Stimulated activated CD8-positive, alpha-beta memory T cell treated with anti-CD3 and anti-CD28 coated beads, Interleukin-2, amount 100 ng/mL, for 1 hour (primary cell): ENCODE measurements at regions not wholly inside any gene's neighbourhood (a gene's known extent, or its start where the extent isn't known, plus 50 kb on each side); places are given as distances from the start of the nearest gene placed in this dataset.
"Not testable (repeated sequence)": the region's sequence is repeated elsewhere in the genome, so short reads cannot be mapped to it uniquely, and the experiment has no call there.

ENCODE experiments used
- DNase-seq, 2 donors: peaks; one replicate each; pipeline ENCODE4 v3.0.0-alpha.2; 2020; ENCODE audit warnings: low read depth in 2 of 2

DNA sequence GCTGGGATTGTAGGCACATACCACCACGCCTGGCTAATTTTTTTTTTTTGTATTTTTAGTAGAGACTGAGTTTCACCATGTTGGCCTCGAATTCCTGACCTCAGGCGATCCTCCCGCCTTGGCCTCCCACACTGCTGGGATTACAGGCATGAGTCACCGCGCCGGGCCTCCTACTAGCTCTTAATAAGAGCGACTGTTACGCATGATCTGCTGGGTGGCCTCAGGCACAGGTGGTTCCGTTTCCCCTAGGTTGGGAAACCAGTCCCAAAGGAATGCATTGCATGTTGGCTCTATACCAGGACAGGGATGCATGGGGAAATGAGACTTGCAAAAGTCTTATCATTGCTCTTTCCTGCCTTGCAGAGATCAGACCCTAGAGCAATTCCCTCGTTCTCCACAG is 184.7 kb upstream of the PPP1R26 start:
- no peak for DNase-seq

DNA sequence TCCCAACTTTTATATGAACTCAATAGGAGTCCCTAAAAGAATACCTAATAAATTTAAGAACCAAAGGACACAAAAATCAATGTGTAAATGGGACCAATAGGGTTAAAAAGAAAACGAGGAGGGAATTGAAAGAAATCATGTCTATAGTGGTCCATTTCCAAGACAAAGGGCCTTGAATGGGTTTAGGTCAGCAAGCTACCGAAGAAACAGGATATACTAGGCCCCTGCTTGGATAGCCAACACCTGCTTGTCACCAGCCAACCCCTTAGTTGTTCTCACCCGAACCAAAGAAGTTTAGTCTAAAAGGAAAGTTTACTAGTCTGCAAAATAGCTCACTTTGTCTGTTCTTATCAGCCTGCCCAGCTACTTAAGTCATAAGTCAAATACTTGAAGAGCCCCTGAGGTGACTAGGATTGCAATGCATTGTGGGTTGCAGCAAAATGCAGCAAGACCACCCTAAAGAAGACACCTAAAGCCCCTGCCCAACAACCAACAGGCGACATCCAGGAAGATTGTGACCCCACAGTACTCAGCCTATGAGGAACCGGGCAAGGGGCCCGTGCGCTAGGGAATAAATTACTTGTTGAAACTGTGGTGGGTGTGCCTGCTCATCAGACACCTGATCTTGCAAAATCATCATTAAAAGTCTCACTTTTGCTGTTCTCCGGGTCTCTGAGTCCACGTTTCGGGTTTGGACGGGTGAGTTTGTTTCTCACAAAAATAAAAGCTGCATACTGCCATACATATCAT is 183.9 kb upstream of the PPP1R26 start:
- DNase-seq, result no peak

DNA sequence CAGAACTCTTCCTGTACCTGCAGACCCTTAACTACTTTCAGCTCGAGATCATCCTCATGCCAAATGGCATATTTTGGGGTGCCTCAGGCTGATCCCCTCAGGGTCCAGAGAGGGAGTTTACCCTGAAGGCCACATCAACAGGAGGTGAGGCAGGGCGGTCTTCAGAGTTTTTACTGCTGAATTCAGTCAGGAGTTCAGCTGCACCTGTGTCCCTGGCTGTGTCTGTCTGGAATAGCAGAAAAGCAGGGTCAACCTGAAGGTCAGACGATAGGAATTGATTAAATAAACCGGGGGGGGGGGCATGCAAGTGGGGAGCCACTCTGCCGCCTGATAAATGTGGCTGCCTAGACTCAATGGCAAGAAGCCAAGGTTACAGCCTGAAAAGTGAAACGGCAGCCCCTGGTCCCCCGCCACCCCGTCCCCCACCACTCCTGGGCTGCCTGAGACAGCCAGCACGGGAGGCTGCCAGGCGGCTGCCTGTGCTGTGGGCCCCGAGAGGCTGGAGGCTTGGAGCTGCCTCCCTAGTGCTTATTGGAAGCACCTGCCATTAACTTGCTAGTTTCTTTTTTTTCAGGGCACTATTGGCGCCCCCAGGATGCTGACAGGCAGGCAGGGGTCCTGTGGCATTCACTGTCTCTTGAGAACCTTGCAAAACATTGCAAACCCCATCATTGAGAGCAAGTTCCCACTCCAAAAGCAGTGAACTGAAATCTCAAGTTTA is 182.7 kb upstream of the PPP1R26 start:
- DNase-seq, result no peak

DNA sequence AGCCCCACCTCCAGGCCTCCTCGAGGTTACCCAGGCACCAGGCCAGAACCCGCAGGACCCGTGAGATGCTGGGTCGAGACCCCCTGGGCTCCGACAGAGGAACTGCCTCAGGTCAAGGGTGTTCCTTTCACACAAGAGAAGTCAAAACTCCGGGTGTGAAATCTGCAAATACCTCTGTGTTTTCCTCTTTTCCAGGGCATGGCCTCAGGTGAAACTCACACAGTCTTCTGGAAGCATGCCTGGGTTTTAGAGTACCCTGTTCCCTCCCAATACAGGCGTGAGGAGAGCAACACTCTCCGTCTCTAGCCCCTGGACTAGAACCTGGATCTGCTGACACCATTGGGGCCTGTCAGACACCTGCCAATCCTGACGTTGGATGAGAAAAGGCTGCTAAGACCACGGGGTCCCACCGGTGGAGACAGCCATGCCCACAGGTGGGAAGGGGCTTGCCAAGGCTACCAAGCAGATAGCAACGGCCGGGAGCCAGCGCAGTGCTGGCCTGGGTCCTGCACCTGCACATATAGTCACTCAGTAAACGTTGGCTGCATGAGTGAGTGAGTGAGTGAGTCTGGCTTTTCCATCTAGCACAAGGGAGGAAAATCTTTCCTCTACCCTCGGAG is 182.0 kb upstream of the PPP1R26 start:
- DNase-seq, result no peak

DNA sequence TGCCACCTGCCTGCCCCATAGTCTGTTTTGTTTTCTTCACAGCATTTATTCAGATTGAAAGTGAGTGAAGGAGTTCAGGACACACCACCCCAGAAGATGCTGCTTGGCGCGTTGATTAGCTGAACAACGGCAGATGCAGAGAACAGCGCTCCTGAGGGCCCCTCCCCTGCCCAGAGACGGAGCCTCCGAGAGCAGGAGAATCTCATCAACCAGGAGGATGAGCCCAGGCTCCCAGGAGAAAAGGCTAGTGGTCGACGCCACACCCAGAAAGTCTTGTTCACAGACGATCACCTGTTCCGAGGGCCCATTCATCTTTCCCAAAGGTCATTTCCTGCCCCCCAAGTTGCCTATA is 180.4 kb upstream of the PPP1R26 start:
- no peak for DNase-seq

DNA sequence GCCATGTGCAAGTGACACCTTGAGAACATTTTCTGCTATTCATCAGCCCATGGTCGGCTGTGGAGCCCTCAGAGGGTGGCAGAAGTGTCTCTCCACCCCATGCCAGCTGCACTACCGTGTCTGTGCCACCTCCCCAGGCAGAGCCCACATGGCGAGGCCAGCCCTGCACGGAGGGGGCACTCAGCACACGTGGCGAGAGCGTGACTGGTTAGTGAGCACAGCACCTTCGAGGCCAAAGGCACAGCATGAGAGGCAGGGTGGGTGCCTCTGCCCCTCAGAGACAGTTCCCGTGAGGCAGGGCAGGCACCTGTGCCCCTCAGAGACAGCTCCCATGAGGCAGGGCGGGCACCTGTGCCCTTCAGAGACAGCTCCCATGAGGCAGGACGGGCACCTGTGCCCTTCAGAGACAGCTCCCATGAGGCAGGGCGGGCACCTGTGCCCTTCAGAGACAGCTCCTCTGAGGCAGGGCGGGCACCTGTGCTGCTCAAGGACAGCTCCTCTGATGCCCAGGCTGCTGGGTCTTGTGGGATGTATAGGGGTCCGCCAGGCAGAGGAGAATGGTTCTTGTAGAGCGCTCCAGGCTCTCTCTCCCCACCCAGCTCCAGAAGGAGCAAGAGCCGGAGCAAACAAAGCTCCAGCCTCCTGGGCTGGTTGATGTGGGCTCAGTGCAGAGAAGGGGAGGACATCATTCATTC is 179.8 kb upstream of the PPP1R26 start:
- DNase-seq, result no peak

DNA sequence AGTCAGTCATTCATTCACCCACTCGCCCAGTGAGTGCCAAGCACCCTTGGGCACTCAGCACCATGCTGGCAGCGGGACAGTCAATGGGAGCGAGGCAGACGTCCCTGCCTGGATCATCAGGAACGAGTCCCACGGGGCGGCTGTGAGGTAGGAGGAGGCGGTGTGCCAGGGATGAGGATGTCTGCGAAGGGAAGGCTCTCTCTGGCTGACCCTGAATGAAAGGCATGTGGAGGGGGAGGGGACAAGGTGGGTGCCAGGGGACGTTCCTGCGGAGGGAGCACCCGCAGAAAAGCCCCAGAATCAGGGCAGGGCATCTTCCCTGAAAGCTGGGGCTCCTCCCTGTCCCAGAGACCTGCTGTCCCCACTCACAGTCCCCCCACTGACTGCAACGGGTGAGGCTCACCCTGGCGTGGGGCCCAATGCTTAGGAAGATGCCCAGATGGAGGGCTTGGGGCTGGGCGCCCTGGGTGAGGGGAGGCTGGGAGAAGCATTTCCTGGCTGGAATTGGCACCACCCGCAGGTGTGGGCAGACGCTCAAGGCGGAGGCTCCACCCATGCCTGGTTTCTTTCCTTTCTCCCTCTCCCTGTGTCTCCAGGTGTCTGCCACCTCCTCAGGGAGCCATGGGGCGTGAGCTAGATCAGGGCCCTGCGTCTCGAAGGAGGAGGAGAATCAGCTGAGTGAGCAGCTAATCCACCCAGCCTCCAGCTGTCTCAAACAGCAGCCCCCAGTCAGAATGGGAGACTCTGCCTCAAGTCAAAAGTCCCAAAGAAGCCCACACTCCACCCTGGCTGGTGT is 179.0 kb upstream of the PPP1R26 start:
- no peak for DNase-seq

DNA sequence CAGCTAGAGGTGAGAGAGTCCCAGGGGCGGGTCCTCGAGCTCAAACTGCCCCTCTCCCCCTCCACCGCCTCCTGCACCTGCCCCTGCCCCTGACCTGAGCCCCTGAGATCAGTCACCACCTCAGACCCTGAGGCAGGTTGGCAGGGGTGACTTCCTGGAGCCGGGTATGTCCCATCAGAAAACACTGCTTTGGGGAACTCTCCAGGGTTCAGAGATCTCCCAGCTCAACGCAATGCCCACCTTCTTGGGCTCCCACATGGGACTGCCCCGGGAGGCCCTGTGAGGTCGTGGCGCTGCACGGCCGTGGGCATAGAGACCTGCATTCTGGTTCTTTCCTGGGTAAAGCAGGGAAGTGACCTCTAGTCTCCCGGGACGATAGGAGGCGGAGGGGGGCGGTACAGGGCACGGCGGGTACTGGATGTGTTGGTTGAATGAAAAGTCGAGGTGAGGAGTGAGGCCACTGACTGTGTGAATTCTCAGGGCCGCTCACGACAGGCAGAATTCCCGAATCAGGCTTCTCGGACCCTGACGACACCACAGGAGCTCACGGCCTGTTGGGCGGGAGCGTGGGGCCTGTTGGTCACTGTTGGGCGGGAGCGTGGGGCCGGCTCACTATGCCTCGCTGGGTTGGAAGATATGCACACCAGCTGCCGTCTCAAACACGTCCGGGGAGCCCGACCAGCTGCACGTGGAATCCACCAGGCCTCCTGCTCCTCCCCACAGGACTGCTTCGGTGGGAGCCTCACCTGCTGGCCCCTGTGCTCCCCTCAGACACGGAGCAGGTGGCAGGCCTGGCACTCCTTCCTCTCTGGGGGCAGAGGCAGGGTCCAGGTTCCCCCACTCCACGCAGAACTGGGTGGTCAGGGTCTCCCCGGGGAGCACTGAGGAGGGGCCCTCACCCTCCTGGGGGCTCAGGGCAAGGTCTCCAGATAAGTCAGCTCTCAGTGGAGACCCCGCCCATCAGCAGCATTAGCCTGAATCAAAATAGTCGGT is 178.0 kb upstream of the PPP1R26 start:
- DNase-seq, result no peak

DNA sequence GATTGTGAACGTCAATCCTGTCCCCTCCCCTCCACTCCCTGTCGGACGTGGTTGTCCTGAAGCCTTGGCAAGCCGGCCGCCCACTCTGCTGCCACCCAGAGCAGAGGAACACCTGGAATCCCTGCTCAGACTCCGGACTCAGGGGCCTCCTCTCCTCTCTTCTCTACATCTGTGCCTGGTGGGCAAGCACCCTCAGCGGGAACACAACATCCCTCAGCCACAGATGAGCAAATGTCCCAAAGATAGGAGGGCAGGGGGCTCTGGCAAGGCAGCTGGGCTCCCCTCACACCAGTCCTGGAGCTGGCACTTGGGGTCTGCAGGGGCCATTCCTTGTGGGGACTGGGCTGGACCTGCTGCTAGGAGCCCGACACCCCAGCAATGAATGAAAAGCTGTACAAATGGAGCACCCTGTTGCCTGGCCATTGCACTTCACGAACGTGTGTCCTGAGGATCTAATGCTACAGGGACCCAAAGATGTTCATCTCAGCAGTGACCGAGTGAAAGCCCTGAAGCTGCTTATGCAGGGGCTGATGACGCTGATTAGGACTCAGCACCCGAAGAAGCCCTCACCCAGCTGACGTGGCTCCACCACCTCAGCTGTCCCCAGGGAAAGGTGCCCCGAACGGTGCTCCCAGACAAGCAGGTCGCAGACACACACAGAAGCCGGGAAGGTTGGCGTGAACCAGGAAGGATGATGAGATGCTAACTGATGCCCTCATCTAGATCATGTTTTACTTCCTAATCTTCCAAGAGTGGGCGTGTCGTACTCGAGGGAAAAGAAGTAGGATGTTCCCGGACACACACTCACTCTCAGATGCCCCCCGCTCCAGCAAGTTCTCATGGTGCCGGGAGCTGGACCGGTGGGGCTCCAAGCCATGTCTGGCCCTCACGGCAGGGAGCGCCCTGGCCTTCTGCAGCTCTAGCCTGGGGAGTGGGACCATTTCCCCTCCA is 177.0 kb upstream of the PPP1R26 start:
- no peak for DNase-seq

DNA sequence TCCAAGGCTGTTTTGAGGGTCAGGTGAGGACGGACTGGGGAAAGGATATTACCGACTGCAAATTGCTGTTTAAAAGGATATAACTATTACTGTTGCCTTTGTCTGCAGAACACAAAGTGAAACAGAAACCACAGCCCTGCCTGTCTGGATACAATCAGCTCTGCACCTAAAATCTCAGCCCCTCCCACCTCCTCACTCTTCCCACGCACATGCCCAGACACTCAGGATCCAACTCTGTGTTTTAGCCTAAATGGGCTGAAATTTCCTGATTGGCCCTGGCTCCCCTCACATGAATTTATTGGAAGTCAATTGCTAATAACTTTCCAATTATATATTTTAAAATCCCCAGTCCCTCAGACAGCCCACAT is 176.3 kb upstream of the PPP1R26 start:
- DNase-seq, result no peak

DNA sequence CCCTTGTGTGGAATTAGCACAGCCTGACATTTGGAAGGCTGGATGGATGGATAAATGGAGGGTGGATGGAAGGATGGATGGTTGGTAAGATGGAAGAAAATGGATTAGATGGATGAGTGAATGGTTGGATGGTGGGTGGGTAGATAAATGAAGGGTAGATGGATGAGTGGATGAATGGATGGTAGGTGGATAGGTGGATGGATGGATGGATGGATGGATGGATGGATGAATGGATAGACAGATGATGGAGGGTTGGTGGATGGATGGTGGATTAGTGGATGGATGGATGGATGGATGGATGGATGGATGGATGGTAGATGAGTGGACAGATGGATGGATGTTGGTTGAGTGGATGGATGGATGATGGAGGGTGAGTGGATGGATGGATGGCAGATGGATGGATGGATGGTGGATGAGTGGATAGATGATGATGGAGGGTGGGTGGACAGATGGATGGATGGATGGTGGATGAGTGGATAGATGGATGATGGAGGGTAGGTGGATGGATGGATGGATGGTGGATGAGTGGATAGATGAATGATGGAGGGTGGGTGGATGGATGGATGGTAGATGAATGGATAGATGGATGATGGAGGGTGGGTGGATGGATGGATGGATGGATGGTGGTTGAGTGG is 175.6 kb upstream of the PPP1R26 start:
- DNase-seq, result no peak

DNA sequence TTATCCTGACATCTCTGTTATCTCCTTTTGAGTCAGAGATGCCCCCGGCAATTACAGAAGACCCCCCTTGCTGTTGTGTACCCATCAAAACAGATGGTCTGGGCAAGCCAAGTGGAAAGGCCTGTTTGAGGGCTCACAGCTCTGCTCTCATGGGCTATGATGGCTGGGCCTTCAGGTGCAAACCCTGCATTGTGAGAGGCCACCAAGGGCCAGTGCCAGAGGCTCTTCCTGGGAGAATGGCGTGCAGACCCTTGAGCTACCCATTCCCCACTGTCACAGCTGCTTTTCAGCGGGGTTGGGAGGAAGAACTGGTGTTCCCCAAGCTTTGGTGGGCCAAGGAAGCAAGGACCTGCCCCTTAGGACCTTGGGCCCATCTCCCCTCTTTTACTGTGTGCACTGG is 174.7 kb upstream of the PPP1R26 start:
- no peak for DNase-seq

DNA sequence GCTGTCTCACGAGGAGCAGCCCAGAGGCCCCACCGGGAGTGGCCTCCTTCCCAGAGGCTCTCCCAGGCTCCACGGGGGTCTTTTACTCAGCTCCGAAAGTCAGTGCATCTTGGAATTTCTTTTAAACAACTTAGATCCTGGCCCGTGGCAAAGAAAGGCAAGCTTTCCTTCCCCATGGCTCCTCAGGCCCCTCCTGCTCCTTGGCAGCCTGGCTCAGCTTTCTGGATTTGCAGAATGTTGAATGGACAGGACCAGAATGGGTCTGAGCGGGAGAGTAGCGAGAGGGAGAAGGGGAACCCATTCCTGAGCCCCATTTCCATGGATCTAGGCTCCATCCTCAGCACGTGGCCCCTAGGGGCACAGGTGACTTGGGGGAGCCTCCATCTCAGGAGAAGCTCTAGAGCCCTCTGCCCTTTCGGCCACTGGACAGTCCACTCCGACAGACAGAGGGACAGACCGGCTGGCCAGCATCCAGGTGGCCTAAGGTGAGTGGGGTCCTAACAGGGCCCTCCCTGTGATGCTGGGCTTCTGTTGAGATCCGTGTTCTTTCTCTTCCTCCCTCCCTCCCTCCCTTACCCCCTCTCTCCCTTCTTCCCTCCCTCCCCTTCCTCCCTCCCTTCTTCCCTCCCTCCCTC is 173.9 kb upstream of the PPP1R26 start:
- DNase-seq, result no peak

DNA sequence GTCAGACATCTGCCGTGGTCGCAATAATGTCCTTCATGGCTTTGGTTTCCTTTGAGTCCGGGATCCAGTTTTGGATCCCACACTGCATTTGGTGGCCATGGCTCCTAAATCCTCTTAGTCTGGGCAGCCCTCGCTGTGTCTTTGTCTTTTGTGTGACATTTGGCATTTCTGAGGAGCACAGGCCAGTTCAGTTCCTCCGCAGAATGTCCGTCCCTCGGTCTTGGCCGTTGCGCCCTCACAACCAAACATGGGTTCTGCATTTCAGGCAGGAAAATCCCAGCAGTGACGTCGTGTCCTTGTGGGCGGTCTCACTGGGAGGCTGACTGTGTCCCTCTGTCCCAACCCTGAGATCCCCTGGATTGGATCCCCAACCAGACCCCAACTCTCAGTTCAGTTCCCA is 172.9 kb upstream of the PPP1R26 start:
- DNase-seq, result no peak

DNA sequence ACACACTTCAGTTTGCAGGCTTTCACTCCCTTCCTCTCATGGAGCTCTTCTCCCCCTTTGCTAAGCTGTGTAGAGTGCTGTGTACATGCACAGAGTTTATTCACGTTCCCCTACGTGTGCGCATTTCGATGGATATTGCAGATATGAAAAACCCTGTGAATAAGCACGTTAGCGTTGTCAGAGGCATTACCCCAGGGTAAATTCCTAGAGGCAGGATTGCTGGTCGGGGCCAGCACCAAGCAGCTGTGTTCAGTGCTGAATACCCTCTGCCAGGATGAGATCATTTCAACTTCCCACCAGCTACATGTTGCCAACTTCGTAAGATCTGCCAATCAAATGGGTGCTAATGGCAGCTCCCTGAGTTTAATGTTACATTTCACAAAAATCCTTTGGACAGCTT is 172.3 kb upstream of the PPP1R26 start:
- DNase-seq, result no peak

DNA sequence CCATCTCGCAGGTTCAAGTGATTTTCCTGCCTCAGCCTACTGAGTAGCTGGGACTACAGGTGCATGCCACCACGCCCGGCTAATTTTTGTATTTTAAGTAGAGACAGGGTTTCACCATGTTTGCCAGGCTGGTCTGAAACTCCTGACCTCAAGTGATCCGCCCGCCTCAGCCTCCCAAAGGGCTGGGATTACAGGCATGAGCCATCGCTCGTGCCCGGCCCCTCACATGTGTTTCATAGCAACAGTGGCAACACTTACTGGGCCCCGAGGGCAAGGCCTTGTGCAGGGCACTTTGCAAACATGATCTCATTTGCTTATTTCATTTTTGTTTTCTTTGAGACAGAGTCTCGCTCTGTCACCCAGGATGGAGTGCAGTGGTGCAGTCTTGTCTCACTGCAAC is 171.7 kb upstream of the PPP1R26 start:
- not testable (repeated sequence) for DNase-seq

DNA sequence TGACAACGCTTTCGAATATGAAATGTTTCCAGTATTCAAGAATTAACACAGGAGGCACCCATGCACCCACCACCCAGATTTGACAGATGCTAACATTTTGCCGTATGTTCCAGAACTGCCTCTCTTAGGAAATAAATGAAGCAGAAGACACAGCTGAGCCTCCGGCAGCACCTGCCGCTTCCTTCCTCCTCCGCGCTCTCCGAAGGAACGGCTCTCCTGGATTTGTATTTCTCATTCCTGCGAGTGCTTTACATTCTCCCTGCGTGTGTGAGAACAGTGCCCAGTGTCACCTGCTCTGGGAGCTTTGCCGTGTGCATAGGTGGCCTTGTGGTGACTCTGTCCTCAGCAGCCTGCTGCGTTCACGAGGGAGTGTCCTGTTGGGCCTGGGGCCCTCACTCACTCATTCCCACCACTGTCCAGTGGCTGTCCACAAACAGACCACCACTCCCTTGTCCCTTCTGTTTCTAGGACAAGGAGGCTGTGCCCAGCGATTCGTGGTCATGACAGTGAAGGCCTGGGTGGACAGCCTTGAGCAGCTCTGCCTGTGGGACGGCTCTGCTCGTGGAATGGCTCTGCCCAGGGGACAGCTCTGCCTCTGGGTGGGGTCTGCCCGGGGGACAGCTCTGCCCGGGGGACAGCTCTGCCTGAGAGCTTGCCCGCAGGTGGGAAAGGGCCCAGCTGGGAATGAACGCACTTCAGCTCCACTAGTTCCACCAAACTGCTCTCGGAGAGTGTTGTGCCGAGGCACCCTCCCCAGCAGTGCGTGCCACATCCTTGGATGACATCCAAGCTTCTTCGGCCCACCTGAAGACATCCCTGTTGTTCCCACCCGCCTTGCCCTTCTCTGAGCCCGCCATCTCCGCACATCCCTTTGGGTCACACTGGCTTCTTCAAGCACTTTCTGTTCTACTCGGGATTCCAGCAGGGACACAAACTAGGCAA is 170.5 kb upstream of the PPP1R26 start:
- DNase-seq, result no peak
